Testis (tissue), 2 donors: ENCODE measurements at regions not wholly inside any gene's neighbourhood (a gene's known extent, or its start where the extent isn't known, plus 50 kb on each side); places are given as distances from the start of the nearest gene placed in this dataset.

ENCODE experiments used
- CTCF ChIP-seq, 3 experiments: fragments of 450-650 bp in 2 of 3; fragments of 200-600 bp in 1 of 3; sonication (generic) in 1 of 3; IDR thresholded peaks; one replicate each; pipeline ENCODE4 v1.5.1; 2016 to 2019; ENCODE audit warnings: antibody characterized with exemption in 3 of 3, mild to moderate bottlenecking in 2 of 3, moderate library complexity in 1 of 3
- POLR2A ChIP-seq: fragments of 450-650 bp; IDR thresholded peaks from one replicate; pipeline ENCODE4 v1.6.1; 2017; ENCODE audit warnings: antibody characterized with exemption, mild to moderate bottlenecking, moderate library complexity

DNA sequence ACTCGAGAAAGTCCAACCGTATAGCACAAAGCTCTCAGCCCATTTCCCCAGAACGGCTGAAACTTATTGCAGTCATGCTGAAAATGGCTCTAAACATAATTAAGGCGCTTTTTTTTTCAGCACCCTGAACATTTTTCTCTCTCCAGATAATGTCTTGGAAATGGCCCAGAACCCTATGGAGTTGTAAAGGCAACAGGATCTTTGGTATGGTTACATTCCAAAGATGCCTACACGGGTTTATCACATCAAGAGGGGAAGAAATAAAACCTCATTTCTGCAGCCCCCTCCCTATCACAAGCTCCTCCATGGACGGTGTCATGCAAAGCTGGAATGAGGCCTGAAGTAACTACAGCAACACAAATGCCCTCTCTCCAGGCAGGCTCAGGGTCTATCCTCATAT, 126.4 kb upstream of the GALNT2 start:
- no peak for TF ChIP-seq CTCF (IDR thresholded peaks at IDR 0.05)
- no peak for TF ChIP-seq POLR2A
